Lower leg skin (tissue), 3 donors: ENCODE measurements at regions not wholly inside any gene's neighbourhood (a gene's known extent, or its start where the extent isn't known, plus 50 kb on each side); places are given as distances from the start of the nearest gene placed in this dataset.

Experiments used
- CTCF ChIP-seq, 3 donors: fragments of 450-650 bp; IDR thresholded peaks; one replicate each; pipeline ENCODE4 v1.5.1; 2016; ENCODE audit warnings: antibody characterized with exemption in 3 of 3, mild to moderate bottlenecking in 3 of 3, moderate library complexity in 2 of 3
- POLR2A ChIP-seq, 2 donors: fragments of 450-650 bp; IDR thresholded peaks; one replicate each; pipeline ENCODE4 v1.6.1; 2016 to 2017; ENCODE audit warnings: antibody characterized with exemption in 2 of 2, mild to moderate bottlenecking in 1 of 2, moderate library complexity in 1 of 2

GRCh38 chr2:225328192-225328591 is 71.3 kb upstream of the NYAP2 start:
- TF ChIP-seq CTCF (IDR thresholded peaks at IDR 0.05) (no peak), POLR2A (IDR thresholded peaks at IDR 0.05) (no peak)
